ENCODE measurements at regions not wholly inside any gene's neighbourhood (a gene's known extent, or its start where the extent isn't known, plus 50 kb on each side); places are given as distances from the start of the nearest gene placed in this dataset.

GRCh38 chr12:86670986-86671385 is 414.8 kb upstream of the MGAT4C start:
- H3K79me2 ChIP-seq (ENCODE audit: insufficient read depth, low read length), result no peaks in the 10 kb centered on the region
- Mint-ChIP-seq H3K27me3 (ENCODE audit: low read depth) (no peaks in the 10 kb centered on the region), H3K27ac (no peak overlapping the region), H3K4me3 (no peak overlapping the region), H3K4me1 (peaks cover 1 to 9% of the 10 kb centered on the region in 2 experiments; a peak in 3 of 4 replicates), H3K9me3 (no peaks in the 10 kb centered on the region), H3K36me3 (ENCODE audit: insufficient read depth in 1 of 3, low read depth in 3 of 3) (no peaks in the 10 kb centered on the region)
- no peak for TF ChIP-seq CTCF (conservative IDR thresholded peaks at IDR 0.05)
- no peak overlapping the region for H3K18ac ChIP-seq (ENCODE audit: insufficient read length, low read depth, low read length)
- no peak overlapping the region for H2AK5ac ChIP-seq (ENCODE audit: insufficient read length, low read length)
- no peaks in the 10 kb centered on the region for H4K20me1 ChIP-seq (ENCODE audit: control insufficient read depth, insufficient read depth, insufficient read length)
- no peak overlapping the region for H4K91ac ChIP-seq (ENCODE audit: insufficient read length, low read depth, low read length)
- no CpG with 5 or more reads among the region's 4 CpGs for WGBS (ENCODE audit: extremely low coverage, insufficient read length, low lambda C conversion rate)
- H3K27ac ChIP-seq (ENCODE audit: insufficient read length, low read depth, low read length), result no peak overlapping the region
- no peak overlapping the region for H3K14ac ChIP-seq (ENCODE audit: insufficient read depth, low read length)
- no peaks in the 10 kb centered on the region for H3K23me2 ChIP-seq (ENCODE audit: insufficient read length, low read depth, low read length, poor library complexity, severe bottlenecking)
- DNase-seq, result no peak
- no peak overlapping the region for H3T11ph ChIP-seq (ENCODE audit: low read length)
- no peaks in the 10 kb centered on the region for H3K4me1 ChIP-seq (ENCODE audit: insufficient read depth, low read length)
- H2BK120ac ChIP-seq (ENCODE audit: low read depth, low read length, poor library complexity, severe bottlenecking), result no peak overlapping the region
- H2BK12ac ChIP-seq (ENCODE audit: insufficient read length, low read depth, low read length), result no peak overlapping the region
- no peak overlapping the region for H3K4ac ChIP-seq (ENCODE audit: low read depth, low read length)
- no peaks in the 10 kb centered on the region for H3K9me3 ChIP-seq (ENCODE audit: control insufficient read depth, low read depth, low read length)
- H3K23ac ChIP-seq (ENCODE audit: insufficient read length, low read depth, low read length), result no peak overlapping the region
- no peaks in the 10 kb centered on the region for H3K27me3 ChIP-seq (ENCODE audit: insufficient read depth, low read length)
- H2AFZ ChIP-seq (ENCODE audit: low read length), result no peak overlapping the region
- no peak overlapping the region for H4K5ac ChIP-seq (ENCODE audit: insufficient read length, low read depth, low read length)
- H2BK5ac ChIP-seq (ENCODE audit: insufficient read length, low read length), result no peak overlapping the region
- no peak overlapping the region for H2BK20ac ChIP-seq (ENCODE audit: low read depth, low read length, poor library complexity, severe bottlenecking)
- no peaks in the 10 kb centered on the region for H3K79me1 ChIP-seq (ENCODE audit: insufficient read depth, low read depth, low read length, poor library complexity, severe bottlenecking)
- H3K4me2 ChIP-seq (ENCODE audit: insufficient read depth, insufficient read length, low read length), result no peak overlapping the region
- H3K9ac ChIP-seq (ENCODE audit: extremely low read depth, insufficient read length, low read length), result no peak overlapping the region
- H3K56ac ChIP-seq (ENCODE audit: insufficient read length, low read depth, low read length), result no peak overlapping the region
- no peak overlapping the region for H4K8ac ChIP-seq (replicated peaks; ENCODE audit: insufficient read length, low read depth, low read length)
- H2BK15ac ChIP-seq (ENCODE audit: low read depth, low read length), result no peak overlapping the region
